ENCODE measurements at regions not wholly inside any gene's neighbourhood (a gene's known extent, or its start where the extent isn't known, plus 50 kb on each side); places are given as distances from the start of the nearest gene placed in this dataset.
"Not testable (repeated sequence)": the region's sequence is repeated elsewhere in the genome, so short reads cannot be mapped to it uniquely, and the experiment has no call there.

- no peak overlapping the region for H3K27ac ChIP-seq
- no peaks in the 10 kb centered on the region for H3K9me3 ChIP-seq (replicated peaks)
- no peak overlapping the region for H3K4me3 ChIP-seq
- no peaks in the 10 kb centered on the region for H3K36me3 ChIP-seq
- no peak for DNase-seq
- H3K4me1 ChIP-seq: no peaks in the 10 kb centered on the region
- H3K27me3 ChIP-seq: no peaks in the 10 kb centered on the region
These were observed 488.3 kb upstream of the SYT1 start for GRCh38 chr12:78376257-78376656.

GRCh38 chr12:78379065-78379464, 485.5 kb upstream of the SYT1 start:
- not testable (repeated sequence) for H3K4me3 ChIP-seq, H3K4me1 ChIP-seq, H3K27me3 ChIP-seq

GRCh38 chr12:78383414-78383813, 481.2 kb upstream of the SYT1 start:
- no peak for DNase-seq
- Histone ChIP-seq H3K4me1 (no peaks in the 10 kb centered on the region), H3K27me3 (no peaks in the 10 kb centered on the region), H3K27ac (no peak overlapping the region), H3K4me3 (no peak overlapping the region), H3K36me3 (no peaks in the 10 kb centered on the region), H3K9me3 (replicated peaks) (no peaks in the 10 kb centered on the region)

More at GRCh38 chr12:78379065-78379464, 485.5 kb upstream of the SYT1 start:
- H3K9me3 ChIP-seq (replicated peaks); H3K36me3 ChIP-seq; H3K27ac ChIP-seq; DNase-seq: not testable (repeated sequence)

GRCh38 chr12:78384541-78384940, 480.0 kb upstream of the SYT1 start:
- no peaks in the 10 kb centered on the region for H3K4me1 ChIP-seq
- no peak for DNase-seq
- H3K27me3 ChIP-seq: no peaks in the 10 kb centered on the region
- no peaks in the 10 kb centered on the region for H3K9me3 ChIP-seq (replicated peaks)
- no peaks in the 10 kb centered on the region for H3K36me3 ChIP-seq
- no peak overlapping the region for H3K4me3 ChIP-seq
- H3K27ac ChIP-seq: no peak overlapping the region

- H3K9me3 ChIP-seq (replicated peaks): no peaks in the 10 kb centered on the region
- H3K36me3 ChIP-seq: no peaks in the 10 kb centered on the region
- no peak overlapping the region for H3K4me3 ChIP-seq
- DNase-seq: no peak
- H3K27ac ChIP-seq: no peak overlapping the region
- H3K27me3 ChIP-seq: no peaks in the 10 kb centered on the region
- no peaks in the 10 kb centered on the region for H3K4me1 ChIP-seq
These were observed 479.0 kb upstream of the SYT1 start for GRCh38 chr12:78385541-78385940.

GRCh38 chr12:78386871-78387270, 477.7 kb upstream of the SYT1 start:
- Histone ChIP-seq H3K27me3 (no peaks in the 10 kb centered on the region), H3K27ac (no peak overlapping the region), H3K36me3 (no peaks in the 10 kb centered on the region), H3K4me1 (no peaks in the 10 kb centered on the region), H3K4me3 (no peak overlapping the region), H3K9me3 (replicated peaks) (no peaks in the 10 kb centered on the region)
- DNase-seq: no peak

- Histone ChIP-seq H3K27ac (no peak overlapping the region), H3K36me3 (no peaks in the 10 kb centered on the region), H3K4me3 (no peak overlapping the region), H3K27me3 (no peaks in the 10 kb centered on the region), H3K4me1 (no peaks in the 10 kb centered on the region), H3K9me3 (replicated peaks) (no peaks in the 10 kb centered on the region)
- DNase-seq: no peak
These were observed 476.9 kb upstream of the SYT1 start for GRCh38 chr12:78387721-78388120.

GRCh38 chr12:78388461-78388860, 476.1 kb upstream of the SYT1 start:
- H3K9me3 ChIP-seq (replicated peaks): no peaks in the 10 kb centered on the region
- no peaks in the 10 kb centered on the region for H3K36me3 ChIP-seq
- H3K4me1 ChIP-seq: no peaks in the 10 kb centered on the region
- H3K27ac ChIP-seq: no peak overlapping the region
- no peak for DNase-seq
- no peak overlapping the region for H3K4me3 ChIP-seq
- H3K27me3 ChIP-seq: no peaks in the 10 kb centered on the region

GRCh38 chr12:78390920-78391319, 473.7 kb upstream of the SYT1 start:
- no peaks in the 10 kb centered on the region for H3K4me1 ChIP-seq
- DNase-seq: no peak
- no peak overlapping the region for H3K27ac ChIP-seq
- H3K9me3 ChIP-seq (replicated peaks): no peaks in the 10 kb centered on the region
- H3K36me3 ChIP-seq: no peaks in the 10 kb centered on the region
- no peaks in the 10 kb centered on the region for H3K27me3 ChIP-seq
- no peak overlapping the region for H3K4me3 ChIP-seq

- DNase-seq: peak in 1 of 2 experiments; percentile 45
- no peaks in the 10 kb centered on the region for H3K36me3 ChIP-seq
- peaks cover 6% of the 10 kb centered on the region; the same call in 1 of the 2 replicates for H3K4me1 ChIP-seq
- H3K27ac ChIP-seq: no peak overlapping the region
- no peaks in the 10 kb centered on the region for H3K27me3 ChIP-seq
- H3K9me3 ChIP-seq (replicated peaks): no peaks in the 10 kb centered on the region
- H3K4me3 ChIP-seq: no peak overlapping the region
These were observed 471.7 kb upstream of the SYT1 start for GRCh38 chr12:78392918-78393317.

GRCh38 chr12:78395961-78396360, 468.6 kb upstream of the SYT1 start:
- H3K9me3 ChIP-seq (replicated peaks): no peaks in the 10 kb centered on the region
- no peaks in the 10 kb centered on the region for H3K36me3 ChIP-seq
- peaks cover 6% of the 10 kb centered on the region; the same call in 1 of the 2 replicates for H3K4me1 ChIP-seq
- DNase-seq: no peak
- no peak overlapping the region for H3K4me3 ChIP-seq
- no peak overlapping the region for H3K27ac ChIP-seq
- no peaks in the 10 kb centered on the region for H3K27me3 ChIP-seq

GRCh38 chr12:78396538-78396937, 468.0 kb upstream of the SYT1 start:
- no peak for DNase-seq
- Histone ChIP-seq H3K4me1 (peaks cover 6% of the 10 kb centered on the region; the same call in 1 of the 2 replicates), H3K36me3 (no peaks in the 10 kb centered on the region), H3K9me3 (replicated peaks) (no peaks in the 10 kb centered on the region), H3K27ac (no peak overlapping the region), H3K27me3 (no peaks in the 10 kb centered on the region), H3K4me3 (no peak overlapping the region)

- H3K36me3 ChIP-seq: no peaks in the 10 kb centered on the region
- H3K4me1 ChIP-seq: peaks cover 22% of the 10 kb centered on the region
- no peak overlapping the region for H3K4me3 ChIP-seq
- no peak for DNase-seq
- H3K9me3 ChIP-seq (replicated peaks): no peaks in the 10 kb centered on the region
- no peaks in the 10 kb centered on the region for H3K27me3 ChIP-seq
- H3K27ac ChIP-seq: no peak overlapping the region
These were observed 465.8 kb upstream of the SYT1 start for GRCh38 chr12:78398750-78399149.

- Histone ChIP-seq H3K27me3 (no peaks in the 10 kb centered on the region), H3K9me3 (replicated peaks) (no peaks in the 10 kb centered on the region), H3K4me3 (no peak overlapping the region), H3K4me1 (peaks cover 16% of the 10 kb centered on the region), H3K27ac (peak overlapping the region; percentile 37), H3K36me3 (no peaks in the 10 kb centered on the region)
- DNase-seq: peak in 1 of 2 experiments; percentile 66
These were observed 462.0 kb upstream of the SYT1 start for GRCh38 chr12:78402366-78403134.

GRCh38 chr12:78403136-78403535, 461.4 kb upstream of the SYT1 start:
- Histone ChIP-seq H3K4me1 (peaks cover 16% of the 10 kb centered on the region), H3K27ac (peak overlapping the region; percentile 37)
- peak; percentile 14 to 55 for DNase-seq

GRCh38 chr12:78403681-78404080, 460.9 kb upstream of the SYT1 start:
- Histone ChIP-seq H3K9me3 (replicated peaks) (no peaks in the 10 kb centered on the region), H3K4me1 (peaks cover 16% of the 10 kb centered on the region), H3K27ac (peak overlapping the region; percentile 37; the same call in 1 of the 2 replicates), H3K36me3 (no peaks in the 10 kb centered on the region), H3K4me3 (no peak overlapping the region), H3K27me3 (no peaks in the 10 kb centered on the region)
- peak in 1 of 2 experiments; percentile 29 for DNase-seq

More at GRCh38 chr12:78403136-78403535, 461.4 kb upstream of the SYT1 start:
- Histone ChIP-seq H3K9me3 (replicated peaks) (no peaks in the 10 kb centered on the region), H3K4me3 (no peak overlapping the region), H3K36me3 (no peaks in the 10 kb centered on the region), H3K27me3 (no peaks in the 10 kb centered on the region)

All from SJCRH30 (cell line).